HepG2 (cell line): ENCODE measurements at regions not wholly inside any gene's neighbourhood (a gene's known extent, or its start where the extent isn't known, plus 50 kb on each side); places are given as distances from the start of the nearest gene placed in this dataset.

Source experiments
- ATAC-seq: fragments of 200-7000 bp; cut with Tn5 transposase; 3 replicates; pipeline ENCODE4 v1.9.1; 2020; ENCODE audit warnings: mild to moderate bottlenecking, moderate library complexity
- BruUV-seq: library from RNA; stranded (reverse); fragments of 400-500 nt; replicated peaks from 2 replicates; lab custom pipeline; 2021; lab: Mats Ljungman, UMichigan
- CTCF ChIA-PET: fragments of 300-600 bp; formaldehyde crosslinking; extraction: SDS; loops from one replicate; lab custom pipeline; 2021; ENCODE audit warnings: low total read pairs, inconsistent platforms, low intra/inter-chr PET ratio; lab: Yijun Ruan, JAX
- POLR2A ChIA-PET: fragments of 350-600 bp; sonication (Branson Sonifier 250); formaldehyde crosslinking; loops from one replicate; lab custom pipeline; 2020; ENCODE audit warnings: antibody characterized with exemption, inconsistent platforms; lab: Yijun Ruan, JAX
- DNase-seq: peaks from one replicate; pipeline ENCODE4 v3.0.0-alpha.2; 2015; ENCODE audit warnings: low spot score
- FAIRE-seq: peaks from 3 replicates; lab custom pipeline; 2011; peaks lifted over from hg19 to GRCh38; lab: Jason Lieb, UNC
- H2AFZ ChIP-seq: one replicate; pipeline ENCODE4 v1.6.1; 2011; ENCODE audit warnings: low read length, inconsistent platforms
- H3K27ac ChIP-seq: fragments of 300-600 bp; 3 replicates; pipeline ENCODE4 v1.8.0; 2011; ENCODE audit warnings: mixed run types, mild to moderate bottlenecking, mixed read lengths, low read length, inconsistent platforms; ENCODE audit not compliant: insufficient read depth; ENCODE audit errors: extremely low read length
- H3K27me3 ChIP-seq, 2 experiments: fragments of 200-600 bp in 1 of 2; 2 replicates in 1 of 2; 3 replicates in 1 of 2; pipeline versions ENCODE4 v1.6.0 to v1.8.0; 2011; ENCODE audit warnings: low read length in 2 of 2, mild to moderate bottlenecking in 2 of 2, moderate library complexity in 2 of 2, inconsistent platforms in 1 of 2; ENCODE audit not compliant: insufficient read depth in 2 of 2, control insufficient read depth in 1 of 2
- H3K36me3 ChIP-seq, 2 experiments: fragments of 200-600 bp in 1 of 2; replicated peaks in 1 of 2; 2 replicates in 1 of 2; 3 replicates in 1 of 2; pipeline versions ENCODE4 v1.5.1 to v1.8.0; 2011; ENCODE audit warnings: low read length in 2 of 2, inconsistent platforms in 1 of 2; ENCODE audit not compliant: insufficient read depth in 2 of 2, control insufficient read depth in 1 of 2
- H3K4me1 ChIP-seq: 2 replicates; pipeline ENCODE4 v1.5.1; 2012; ENCODE audit warnings: low read length, inconsistent platforms; ENCODE audit not compliant: insufficient read depth
- H3K4me2 ChIP-seq: 2 replicates; pipeline ENCODE4 v1.6.0; 2011; ENCODE audit warnings: low read depth, low read length, inconsistent platforms
- H3K4me3 ChIP-seq, 3 experiments: fragments of 200-600 bp in 1 of 3; sonication (generic), shearing (Covaris generic) in 1 of 3; replicated peaks in 1 of 3; 2 replicates each; pipeline ENCODE4 v1.5.1; 2011 to 2016; ENCODE audit warnings: low read length in 3 of 3, inconsistent platforms in 2 of 3, low read depth in 2 of 3, mild to moderate bottlenecking in 2 of 3, control low read depth in 1 of 3, mixed read lengths in 1 of 3; ENCODE audit not compliant: insufficient read depth in 1 of 3
- H3K79me2 ChIP-seq: one replicate; pipeline ENCODE4 v1.6.1; 2011; ENCODE audit warnings: low read length, inconsistent platforms; ENCODE audit not compliant: insufficient read depth
- H3K9ac ChIP-seq: 2 replicates; pipeline ENCODE4 v1.6.0; 2011; ENCODE audit warnings: mild to moderate bottlenecking, low read depth, low read length, inconsistent platforms; ENCODE audit not compliant: insufficient read depth
- H3K9me3 ChIP-seq: 2 replicates; pipeline ENCODE4 v1.5.1; 2012; ENCODE audit warnings: mild to moderate bottlenecking, low read length
- H4K20me1 ChIP-seq: 2 replicates; pipeline ENCODE4 v1.6.0; 2011; ENCODE audit warnings: inconsistent platforms, mild to moderate bottlenecking, low read length, moderate library complexity; ENCODE audit not compliant: insufficient read depth
- CREB1 ChIP-seq, 2 experiments: fragments of 450-650 bp in 1 of 2; IDR thresholded peaks; 2 replicates each; pipeline ENCODE4 v1.6.1; 2016 to 2017; ENCODE audit warnings: control low read depth in 1 of 2, mild to moderate bottlenecking in 1 of 2, missing compliant biosample characterization in 1 of 2, missing genetic modification characterization in 1 of 2
- NFIB ChIP-seq: sonication (generic); formaldehyde crosslinking; IDR thresholded peaks from 2 replicates; pipeline ENCODE4 v1.9.0; 2021; ENCODE audit warnings: missing genetic modification reagents, mild to moderate bottlenecking, borderline replicate concordance
- SIN3A ChIP-seq: IDR thresholded peaks from 2 replicates; pipeline ENCODE4 v1.6.1; 2011; ENCODE audit warnings: low read depth, mild to moderate bottlenecking, control low read depth, low read length, borderline replicate concordance
- TEAD2 ChIP-seq: sonication (generic); formaldehyde crosslinking; IDR thresholded peaks from 2 replicates; pipeline ENCODE4 v1.9.0; 2021; ENCODE audit warnings: missing genetic modification reagents
- ZNF205 ChIP-seq: IDR thresholded peaks from 2 replicates; pipeline ENCODE4 v1.6.1; 2018; ENCODE audit warnings: missing biosample characterization, missing genetic modification reagents
- ZNF264 ChIP-seq: sonication (generic); formaldehyde crosslinking; IDR thresholded peaks from 2 replicates; pipeline ENCODE4 v1.4.0; 2020; ENCODE audit warnings: missing genetic modification reagents
- ZNF543 ChIP-seq: sonication (generic); formaldehyde crosslinking; IDR thresholded peaks from 2 replicates; pipeline ENCODE4 v1.4.0; 2020; ENCODE audit warnings: mild to moderate bottlenecking, missing genetic modification reagents
- WGBS: methylation state at CpG from one replicate; pipeline ENCODE4 v1.1.6; 2017; ENCODE audit warnings: low lambda C conversion rate; 5-methylcytosine and 5-hydroxymethylcytosine counted together
- in situ Hi-C: cut with HindIII; loops from 2 replicates; pipeline ENCODE4 v1.10.0; 2017; ENCODE audit warnings: low pct_unique_long_range_greater_than_20kb; ENCODE audit not compliant: extremely low pct_ligation_motif_present
- intact Hi-C: fragments of 100-400 bp; cut with micrococcal nuclease; formaldehyde crosslinking; loops from one replicate; pipeline ENCODE4 v1.10.0; 2022; ENCODE audit not compliant: unreplicated experiment
- TF ChIP-seq, protein P1 (sequence below): sonication (generic); formaldehyde crosslinking; IDR thresholded peaks from 2 replicates; pipeline ENCODE4 v1.4.0; 2020; ENCODE audit warnings: missing genetic modification reagents
- TF ChIP-seq, protein P2 (sequence below): sonication (generic); formaldehyde crosslinking; IDR thresholded peaks from 2 replicates; pipeline ENCODE4 v1.5.0; 2020; ENCODE audit warnings: missing genetic modification reagents
- TF ChIP-seq, protein P3 (sequence below): sonication (generic); formaldehyde crosslinking; IDR thresholded peaks from 2 replicates; pipeline ENCODE4 v1.4.0; 2020; ENCODE audit warnings: missing genetic modification reagents
- TF ChIP-seq, protein P4 (sequence below): sonication (generic); formaldehyde crosslinking; IDR thresholded peaks from 2 replicates; pipeline ENCODE4 v1.4.0; 2020; ENCODE audit warnings: missing genetic modification reagents, borderline replicate concordance
- TF ChIP-seq, protein P5 (sequence below): sonication (generic); formaldehyde crosslinking; IDR thresholded peaks from 2 replicates; pipeline ENCODE4 v1.5.0; 2020; ENCODE audit warnings: missing genetic modification reagents, mild to moderate bottlenecking, borderline replicate concordance

- no peak overlapping the region for H3K4me2 ChIP-seq
- no peak overlapping the region for H3K9ac ChIP-seq
- CTCF ChIA-PET: no interaction called here
- WGBS: 16% methylated on average over 4 of the region's 4 CpGs
- FAIRE-seq: no peak
- no peaks in the 10 kb centered on the region for H3K9me3 ChIP-seq
- no peaks in the 10 kb centered on the region for H3K27me3 ChIP-seq
- no peak overlapping the region for H2AFZ ChIP-seq
- no peaks in the 10 kb centered on the region for H3K4me1 ChIP-seq
- no peaks in the 10 kb centered on the region for H3K36me3 ChIP-seq
- no peaks in the 10 kb centered on the region for H4K20me1 ChIP-seq
- DNase-seq: no peak
- H3K27ac ChIP-seq: no peak overlapping the region
- POLR2A ChIA-PET: no interaction called here
- no peak overlapping the region for H3K4me3 ChIP-seq
- in situ Hi-C loops: no loop called here
- intact Hi-C loops: no loop called here
- no TSS peak for BruUV-seq
- no peak for ATAC-seq
- H3K79me2 ChIP-seq: no peaks in the 10 kb centered on the region
- no peak for TF ChIP-seq ZNF205
- TF ChIP-seq, protein P1, sequence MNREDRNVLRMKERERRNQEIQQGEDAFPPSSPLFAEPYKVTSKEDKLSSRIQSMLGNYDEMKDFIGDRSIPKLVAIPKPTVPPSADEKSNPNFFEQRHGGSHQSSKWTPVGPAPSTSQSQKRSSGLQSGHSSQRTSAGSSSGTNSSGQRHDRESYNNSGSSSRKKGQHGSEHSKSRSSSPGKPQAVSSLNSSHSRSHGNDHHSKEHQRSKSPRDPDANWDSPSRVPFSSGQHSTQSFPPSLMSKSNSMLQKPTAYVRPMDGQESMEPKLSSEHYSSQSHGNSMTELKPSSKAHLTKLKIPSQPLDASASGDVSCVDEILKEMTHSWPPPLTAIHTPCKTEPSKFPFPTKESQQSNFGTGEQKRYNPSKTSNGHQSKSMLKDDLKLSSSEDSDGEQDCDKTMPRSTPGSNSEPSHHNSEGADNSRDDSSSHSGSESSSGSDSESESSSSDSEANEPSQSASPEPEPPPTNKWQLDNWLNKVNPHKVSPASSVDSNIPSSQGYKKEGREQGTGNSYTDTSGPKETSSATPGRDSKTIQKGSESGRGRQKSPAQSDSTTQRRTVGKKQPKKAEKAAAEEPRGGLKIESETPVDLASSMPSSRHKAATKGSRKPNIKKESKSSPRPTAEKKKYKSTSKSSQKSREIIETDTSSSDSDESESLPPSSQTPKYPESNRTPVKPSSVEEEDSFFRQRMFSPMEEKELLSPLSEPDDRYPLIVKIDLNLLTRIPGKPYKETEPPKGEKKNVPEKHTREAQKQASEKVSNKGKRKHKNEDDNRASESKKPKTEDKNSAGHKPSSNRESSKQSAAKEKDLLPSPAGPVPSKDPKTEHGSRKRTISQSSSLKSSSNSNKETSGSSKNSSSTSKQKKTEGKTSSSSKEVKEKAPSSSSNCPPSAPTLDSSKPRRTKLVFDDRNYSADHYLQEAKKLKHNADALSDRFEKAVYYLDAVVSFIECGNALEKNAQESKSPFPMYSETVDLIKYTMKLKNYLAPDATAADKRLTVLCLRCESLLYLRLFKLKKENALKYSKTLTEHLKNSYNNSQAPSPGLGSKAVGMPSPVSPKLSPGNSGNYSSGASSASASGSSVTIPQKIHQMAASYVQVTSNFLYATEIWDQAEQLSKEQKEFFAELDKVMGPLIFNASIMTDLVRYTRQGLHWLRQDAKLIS (CRISPR knock-in tag): no peak
- TF ChIP-seq NFIB (CRISPR knock-in tag): no peak
- TF ChIP-seq ZNF264 (CRISPR knock-in tag): no peak
- TF ChIP-seq, protein P2, sequence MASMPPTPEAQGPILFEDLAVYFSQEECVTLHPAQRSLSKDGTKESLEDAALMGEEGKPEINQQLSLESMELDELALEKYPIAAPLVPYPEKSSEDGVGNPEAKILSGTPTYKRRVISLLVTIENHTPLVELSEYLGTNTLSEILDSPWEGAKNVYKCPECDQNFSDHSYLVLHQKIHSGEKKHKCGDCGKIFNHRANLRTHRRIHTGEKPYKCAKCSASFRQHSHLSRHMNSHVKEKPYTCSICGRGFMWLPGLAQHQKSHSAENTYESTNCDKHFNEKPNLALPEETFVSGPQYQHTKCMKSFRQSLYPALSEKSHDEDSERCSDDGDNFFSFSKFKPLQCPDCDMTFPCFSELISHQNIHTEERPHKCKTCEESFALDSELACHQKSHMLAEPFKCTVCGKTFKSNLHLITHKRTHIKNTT (CRISPR knock-in tag): no peak
- no peak for TF ChIP-seq ZNF543 (CRISPR knock-in tag)
- TF ChIP-seq, protein P3, sequence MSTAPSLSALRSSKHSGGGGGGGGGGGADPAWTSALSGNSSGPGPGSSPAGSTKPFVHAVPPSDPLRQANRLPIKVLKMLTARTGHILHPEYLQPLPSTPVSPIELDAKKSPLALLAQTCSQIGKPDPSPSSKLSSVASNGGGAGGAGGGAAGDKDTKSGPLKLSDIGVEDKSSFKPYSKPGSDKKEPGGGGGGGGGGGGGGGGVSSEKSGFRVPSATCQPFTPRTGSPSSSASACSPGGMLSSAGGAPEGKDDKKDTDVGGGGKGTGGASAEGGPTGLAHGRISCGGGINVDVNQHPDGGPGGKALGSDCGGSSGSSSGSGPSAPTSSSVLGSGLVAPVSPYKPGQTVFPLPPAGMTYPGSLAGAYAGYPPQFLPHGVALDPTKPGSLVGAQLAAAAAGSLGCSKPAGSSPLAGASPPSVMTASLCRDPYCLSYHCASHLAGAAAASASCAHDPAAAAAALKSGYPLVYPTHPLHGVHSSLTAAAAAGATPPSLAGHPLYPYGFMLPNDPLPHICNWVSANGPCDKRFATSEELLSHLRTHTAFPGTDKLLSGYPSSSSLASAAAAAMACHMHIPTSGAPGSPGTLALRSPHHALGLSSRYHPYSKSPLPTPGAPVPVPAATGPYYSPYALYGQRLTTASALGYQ (CRISPR knock-in tag): no peak
- TF ChIP-seq, protein P4, sequence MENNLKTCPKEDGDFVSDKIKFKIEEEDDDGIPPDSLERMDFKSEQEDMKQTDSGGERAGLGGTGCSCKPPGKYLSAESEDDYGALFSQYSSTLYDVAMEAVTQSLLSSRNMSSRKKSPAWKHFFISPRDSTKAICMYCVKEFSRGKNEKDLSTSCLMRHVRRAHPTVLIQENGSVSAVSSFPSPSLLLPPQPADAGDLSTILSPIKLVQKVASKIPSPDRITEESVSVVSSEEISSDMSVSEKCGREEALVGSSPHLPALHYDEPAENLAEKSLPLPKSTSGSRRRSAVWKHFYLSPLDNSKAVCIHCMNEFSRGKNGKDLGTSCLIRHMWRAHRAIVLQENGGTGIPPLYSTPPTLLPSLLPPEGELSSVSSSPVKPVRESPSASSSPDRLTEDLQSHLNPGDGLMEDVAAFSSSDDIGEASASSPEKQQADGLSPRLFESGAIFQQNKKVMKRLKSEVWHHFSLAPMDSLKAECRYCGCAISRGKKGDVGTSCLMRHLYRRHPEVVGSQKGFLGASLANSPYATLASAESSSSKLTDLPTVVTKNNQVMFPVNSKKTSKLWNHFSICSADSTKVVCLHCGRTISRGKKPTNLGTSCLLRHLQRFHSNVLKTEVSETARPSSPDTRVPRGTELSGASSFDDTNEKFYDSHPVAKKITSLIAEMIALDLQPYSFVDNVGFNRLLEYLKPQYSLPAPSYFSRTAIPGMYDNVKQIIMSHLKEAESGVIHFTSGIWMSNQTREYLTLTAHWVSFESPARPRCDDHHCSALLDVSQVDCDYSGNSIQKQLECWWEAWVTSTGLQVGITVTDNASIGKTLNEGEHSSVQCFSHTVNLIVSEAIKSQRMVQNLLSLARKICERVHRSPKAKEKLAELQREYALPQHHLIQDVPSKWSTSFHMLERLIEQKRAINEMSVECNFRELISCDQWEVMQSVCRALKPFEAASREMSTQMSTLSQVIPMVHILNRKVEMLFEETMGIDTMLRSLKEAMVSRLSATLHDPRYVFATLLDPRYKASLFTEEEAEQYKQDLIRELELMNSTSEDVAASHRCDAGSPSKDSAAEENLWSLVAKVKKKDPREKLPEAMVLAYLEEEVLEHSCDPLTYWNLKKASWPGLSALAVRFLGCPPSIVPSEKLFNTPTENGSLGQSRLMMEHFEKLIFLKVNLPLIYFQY (CRISPR knock-in tag): no peak
- no peak for TF ChIP-seq TEAD2
- TF ChIP-seq SIN3A: no peak
- TF ChIP-seq, protein P5, sequence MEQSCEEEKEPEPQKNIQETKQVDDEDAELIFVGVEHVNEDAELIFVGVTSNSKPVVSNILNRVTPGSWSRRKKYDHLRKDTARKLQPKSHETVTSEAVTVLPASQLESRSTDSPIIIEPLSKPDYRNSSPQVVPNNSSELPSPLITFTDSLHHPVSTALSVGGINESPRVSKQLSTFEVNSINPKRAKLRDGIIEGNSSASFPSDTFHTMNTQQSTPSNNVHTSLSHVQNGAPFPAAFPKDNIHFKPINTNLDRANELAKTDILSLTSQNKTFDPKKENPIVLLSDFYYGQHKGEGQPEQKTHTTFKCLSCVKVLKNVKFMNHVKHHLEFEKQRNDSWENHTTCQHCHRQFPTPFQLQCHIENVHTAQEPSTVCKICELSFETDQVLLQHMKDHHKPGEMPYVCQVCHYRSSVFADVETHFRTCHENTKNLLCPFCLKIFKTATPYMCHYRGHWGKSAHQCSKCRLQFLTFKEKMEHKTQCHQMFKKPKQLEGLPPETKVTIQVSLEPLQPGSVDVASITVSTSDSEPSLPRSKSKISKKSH (CRISPR knock-in tag): no peak
- TF ChIP-seq CREB1 (IDR thresholded peaks at IDR 0.05): no peak
- TF ChIP-seq CREB1 (CRISPR knock-in tag; IDR thresholded peaks at IDR 0.05): no peak
Observed at GRCh38 chr1:187275985-187276575, 447.3 kb downstream of the PLA2G4A start.
